HCT116 (cell line): ENCODE measurements at regions not wholly inside any gene's neighbourhood (a gene's known extent, or its start where the extent isn't known, plus 50 kb on each side); places are given as distances from the start of the nearest gene placed in this dataset.

Experiments
- ATAC-seq: fragments of 200-7000 bp; cut with Tn5 transposase; 2 replicates; pipeline ENCODE4 v1.9.1; 2020; ENCODE audit warnings: mild to moderate bottlenecking, moderate library complexity
- BruUV-seq: library from RNA; stranded (reverse); fragments of 400-500 nt; replicated peaks from 2 replicates; lab custom pipeline; 2021; lab: Mats Ljungman, UMichigan
- CTCF ChIA-PET: fragments of 300-600 bp; sonication (Branson Sonifier 250); formaldehyde crosslinking; loops from one replicate; lab custom pipeline; 2021; ENCODE audit warnings: antibody characterized with exemption; lab: Charles Lee
- POLR2A ChIA-PET: fragments of 300-600, 350-600 bp; sonication (Branson Sonifier 250); formaldehyde crosslinking; loops from one replicate; lab custom pipeline; 2021; ENCODE audit warnings: antibody characterized with exemption; lab: Charles Lee
- RAD21 ChIA-PET, 2 experiments: fragments of 300-600 bp; sonication (Branson Sonifier 250); formaldehyde crosslinking; loops; one replicate each; lab custom pipeline; 2023; ENCODE audit warnings: low total read pairs in 2 of 2; ENCODE audit not compliant: uncharacterized antibody in 2 of 2, unreplicated experiment in 2 of 2, low non-redundant PET in 1 of 2; lab: Charles Lee
- DNase-seq: peaks from one replicate; pipeline ENCODE4 v3.0.0-alpha.2; 2010; ENCODE audit warnings: low read depth, low spot score
- H2AFZ ChIP-seq: fragments of 200-600 bp; shearing (Covaris generic), sonication (generic); 2 replicates; pipeline ENCODE4 v1.6.1; 2017; ENCODE audit warnings: low read depth, mixed run types, mixed read lengths, antibody characterized with exemption, low read length; ENCODE audit not compliant: poor library complexity, severe bottlenecking
- H3K27ac ChIP-seq: 2 replicates; pipeline ENCODE4 v1.5.1; 2012; ENCODE audit warnings: low read depth, low read length
- H3K27me3 ChIP-seq: fragments of 200-600 bp; sonication (generic); 2 replicates; pipeline ENCODE4 v1.6.1; 2016; ENCODE audit warnings: mixed run types, low read length, mixed read lengths; ENCODE audit not compliant: insufficient read depth
- H3K36me3 ChIP-seq, 2 experiments: fragments of 200-500 bp in 1 of 2; fragments of 200-600 bp in 1 of 2; sonication (Bioruptor generic) in 1 of 2; sonication (generic) in 1 of 2; 2 replicates each; pipeline versions ENCODE4 v1.5.1 to v1.6.1; 2014 to 2016; ENCODE audit warnings: low read length in 2 of 2, inconsistent platforms in 1 of 2, mixed read lengths in 1 of 2, mixed run types in 1 of 2; ENCODE audit not compliant: insufficient read depth in 2 of 2, control insufficient read depth in 1 of 2
- H3K4me1 ChIP-seq, 2 experiments: fragments of 200-600 bp in 1 of 2; sonication (generic) in 1 of 2; 2 replicates each; pipeline versions ENCODE4 v1.5.1 to v1.6.1; 2012 to 2017; ENCODE audit warnings: low read length in 2 of 2, inconsistent platforms in 1 of 2, mild to moderate bottlenecking in 1 of 2, mixed read lengths in 1 of 2, mixed run types in 1 of 2, moderate library complexity in 1 of 2; ENCODE audit not compliant: insufficient read depth in 2 of 2, control insufficient read depth in 1 of 2
- H3K4me2 ChIP-seq: fragments of 200-600 bp; sonication (generic); 2 replicates; pipeline ENCODE4 v1.6.1; 2017; ENCODE audit warnings: mixed run types, low read length, mixed read lengths
- H3K4me3 ChIP-seq, 2 experiments: fragments of 200-600 bp in 1 of 2; sonication (generic) in 1 of 2; replicated peaks in 1 of 2; 2 replicates each; pipeline ENCODE4 v1.5.1; 2011 to 2016; ENCODE audit warnings: low read length in 2 of 2, control low read depth in 1 of 2, low read depth in 1 of 2, mild to moderate bottlenecking in 1 of 2, mixed read lengths in 1 of 2, mixed run types in 1 of 2
- H3K79me2 ChIP-seq: fragments of 200-600 bp; sonication (generic); 2 replicates; pipeline ENCODE4 v1.6.1; 2017; ENCODE audit warnings: mild to moderate bottlenecking, mixed run types, low read length, moderate library complexity, mixed read lengths; ENCODE audit not compliant: insufficient read depth
- H3K9ac ChIP-seq: fragments of 200-600 bp; sonication (generic); 2 replicates; pipeline ENCODE4 v1.6.1; 2016; ENCODE audit warnings: low read length, mixed read lengths
- H3K9me2 ChIP-seq: fragments of 200-600 bp; sonication (generic), shearing (Covaris generic); 2 replicates; pipeline ENCODE4 v1.6.1; 2017; ENCODE audit warnings: mixed run types, mild to moderate bottlenecking, moderate library complexity; ENCODE audit not compliant: insufficient read depth
- H3K9me3 ChIP-seq, 2 experiments: fragments of 200-500 bp in 1 of 2; fragments of 200-600 bp in 1 of 2; sonication (Bioruptor generic) in 1 of 2; sonication (generic) in 1 of 2; 2 replicates each; pipeline ENCODE4 v1.6.1; 2014 to 2017; ENCODE audit warnings: low read length in 2 of 2, mixed read lengths in 2 of 2, inconsistent platforms in 1 of 2, low read depth in 1 of 2, mild to moderate bottlenecking in 1 of 2, mixed run types in 1 of 2, moderate library complexity in 1 of 2; ENCODE audit not compliant: control insufficient read depth in 1 of 2, insufficient read depth in 1 of 2
- H4K20me1 ChIP-seq: fragments of 200-600 bp; sonication (generic), shearing (Covaris generic); 2 replicates; pipeline ENCODE4 v1.6.1; 2017; ENCODE audit warnings: mixed run types, mild to moderate bottlenecking, moderate library complexity; ENCODE audit not compliant: insufficient read depth
- CBX3 ChIP-seq: IDR thresholded peaks from 2 replicates; pipeline ENCODE4 v1.6.1; 2012; ENCODE audit warnings: low read depth
- CTCF ChIP-seq, 3 experiments: fragments of 200-600 bp in 1 of 3; sonication (generic) in 1 of 3; IDR thresholded peaks in 2 of 3; conservative IDR thresholded peaks in 1 of 3; 2 replicates each; pipeline ENCODE4 v1.5.1; 2012 to 2017; ENCODE audit warnings: low read depth in 2 of 3, low read length in 2 of 3, antibody characterized with exemption in 1 of 3, borderline replicate concordance in 1 of 3, control low read depth in 1 of 3, mild to moderate bottlenecking in 1 of 3, mixed read lengths in 1 of 3, mixed run types in 1 of 3, moderate library complexity in 1 of 3; ENCODE audit not compliant: insufficient read depth in 1 of 3
- EZH2 ChIP-seq: fragments of 200-600 bp; sonication (generic); IDR thresholded peaks from 2 replicates; pipeline ENCODE4 v1.6.1; 2017; ENCODE audit warnings: antibody characterized with exemption, mixed run types
- FOSL1 ChIP-seq: IDR thresholded peaks from 2 replicates; pipeline ENCODE4 v1.6.1; 2012; ENCODE audit warnings: low read depth
- POLR2AphosphoS5 ChIP-seq: IDR thresholded peaks from 2 replicates; pipeline ENCODE4 v1.6.1; 2011; ENCODE audit warnings: mild to moderate bottlenecking, low read depth, low read length, moderate library complexity
- RAD21 ChIP-seq: IDR thresholded peaks from 2 replicates; pipeline ENCODE4 v1.6.1; 2012; ENCODE audit warnings: low read depth, mild to moderate bottlenecking
- SIN3A ChIP-seq: IDR thresholded peaks from 2 replicates; pipeline ENCODE4 v1.6.1; 2012; ENCODE audit warnings: low read depth
- SP1 ChIP-seq: IDR thresholded peaks from 2 replicates; pipeline ENCODE4 v1.6.1; 2012; ENCODE audit warnings: low read depth
- SRF ChIP-seq: IDR thresholded peaks from 2 replicates; pipeline ENCODE4 v1.6.1; 2012; ENCODE audit warnings: low read depth
- TCF7L2 ChIP-seq: IDR thresholded peaks from 2 replicates; pipeline ENCODE4 v1.7.0; 2011; ENCODE audit warnings: borderline replicate concordance, inconsistent platforms; ENCODE audit not compliant: insufficient read depth, insufficient read length; ENCODE audit errors: extremely low read depth
- YY1 ChIP-seq: IDR thresholded peaks from 2 replicates; pipeline ENCODE4 v1.6.1; 2011; ENCODE audit warnings: low read length, low read depth, moderate library complexity, mild to moderate bottlenecking; ENCODE audit not compliant: insufficient replicate concordance; ENCODE audit errors: extremely low read depth
- ZBTB33 ChIP-seq: IDR thresholded peaks from 2 replicates; pipeline ENCODE4 v1.6.1; 2011; ENCODE audit warnings: mild to moderate bottlenecking, low read length, moderate library complexity; ENCODE audit not compliant: insufficient replicate concordance; ENCODE audit errors: extremely low read depth
- ZFX ChIP-seq: fragments of 450-650 bp; IDR thresholded peaks from 2 replicates; pipeline ENCODE4 v1.6.1; 2017
- ZNF274 ChIP-seq: fragments of 200-500 bp; sonication (Bioruptor generic); IDR thresholded peaks from 2 replicates; pipeline ENCODE4 v1.6.1; 2014; ENCODE audit warnings: mild to moderate bottlenecking, low read depth, low read length, inconsistent platforms
- intact Hi-C: fragments of 100-400 bp; cut with micrococcal nuclease; formaldehyde crosslinking; loops from 2 replicates; pipeline ENCODE4 v1.10.0; 2022
- TF ChIP-seq, protein P1 (sequence below): IDR thresholded peaks from 2 replicates; pipeline ENCODE4 v1.6.1; 2012; ENCODE audit warnings: low read depth

GRCh38 chr16:76791151-76791550, 399.8 kb upstream of the MON1B start (continued):
- TF ChIP-seq TCF7L2 (no peak), CTCF (IDR thresholded peaks at IDR 0.05 in 2 of 3, conservative IDR thresholded peaks at IDR 0.05 in 1 of 3; ENCODE audit: borderline replicate concordance in 1 of 3, insufficient read depth in 1 of 3, low read depth in 2 of 3, low read length in 2 of 3) (no peak)
- TF ChIP-seq, all 23 proteins: peak for 0

DNA sequence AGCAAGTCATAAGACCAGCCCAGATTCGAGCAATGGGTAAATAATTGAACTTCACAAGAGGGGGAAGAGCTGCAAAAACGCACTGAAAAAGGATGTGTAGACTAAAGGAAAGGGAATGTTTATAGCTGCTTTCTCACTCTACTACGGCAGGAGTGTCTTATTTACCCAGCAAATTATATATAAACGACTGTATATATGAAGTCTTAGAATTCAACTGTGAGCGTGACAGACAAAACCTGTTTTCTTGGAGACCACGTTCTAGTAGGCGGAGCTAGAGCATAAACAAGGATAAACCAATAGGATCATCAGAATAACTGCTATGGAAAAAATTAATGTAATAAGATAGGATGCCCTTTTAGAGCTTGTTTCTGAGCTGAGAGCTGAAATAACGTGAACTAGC, 394.6 kb upstream of the MON1B start:
- no peak for TF ChIP-seq CBX3
- TF ChIP-seq CTCF (IDR thresholded peaks at IDR 0.05 in 2 of 3, conservative IDR thresholded peaks at IDR 0.05 in 1 of 3; ENCODE audit: borderline replicate concordance in 1 of 3, insufficient read depth in 1 of 3, low read depth in 2 of 3, low read length in 2 of 3): no peak
- no peak for TF ChIP-seq YY1
- TF ChIP-seq ZFX: no peak
- no peak for TF ChIP-seq ZBTB33
- TF ChIP-seq, protein P1, sequence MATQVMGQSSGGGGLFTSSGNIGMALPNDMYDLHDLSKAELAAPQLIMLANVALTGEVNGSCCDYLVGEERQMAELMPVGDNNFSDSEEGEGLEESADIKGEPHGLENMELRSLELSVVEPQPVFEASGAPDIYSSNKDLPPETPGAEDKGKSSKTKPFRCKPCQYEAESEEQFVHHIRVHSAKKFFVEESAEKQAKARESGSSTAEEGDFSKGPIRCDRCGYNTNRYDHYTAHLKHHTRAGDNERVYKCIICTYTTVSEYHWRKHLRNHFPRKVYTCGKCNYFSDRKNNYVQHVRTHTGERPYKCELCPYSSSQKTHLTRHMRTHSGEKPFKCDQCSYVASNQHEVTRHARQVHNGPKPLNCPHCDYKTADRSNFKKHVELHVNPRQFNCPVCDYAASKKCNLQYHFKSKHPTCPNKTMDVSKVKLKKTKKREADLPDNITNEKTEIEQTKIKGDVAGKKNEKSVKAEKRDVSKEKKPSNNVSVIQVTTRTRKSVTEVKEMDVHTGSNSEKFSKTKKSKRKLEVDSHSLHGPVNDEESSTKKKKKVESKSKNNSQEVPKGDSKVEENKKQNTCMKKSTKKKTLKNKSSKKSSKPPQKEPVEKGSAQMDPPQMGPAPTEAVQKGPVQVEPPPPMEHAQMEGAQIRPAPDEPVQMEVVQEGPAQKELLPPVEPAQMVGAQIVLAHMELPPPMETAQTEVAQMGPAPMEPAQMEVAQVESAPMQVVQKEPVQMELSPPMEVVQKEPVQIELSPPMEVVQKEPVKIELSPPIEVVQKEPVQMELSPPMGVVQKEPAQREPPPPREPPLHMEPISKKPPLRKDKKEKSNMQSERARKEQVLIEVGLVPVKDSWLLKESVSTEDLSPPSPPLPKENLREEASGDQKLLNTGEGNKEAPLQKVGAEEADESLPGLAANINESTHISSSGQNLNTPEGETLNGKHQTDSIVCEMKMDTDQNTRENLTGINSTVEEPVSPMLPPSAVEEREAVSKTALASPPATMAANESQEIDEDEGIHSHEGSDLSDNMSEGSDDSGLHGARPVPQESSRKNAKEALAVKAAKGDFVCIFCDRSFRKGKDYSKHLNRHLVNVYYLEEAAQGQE: no peak
- no peak for TF ChIP-seq SRF
- no peak for TF ChIP-seq RAD21
- TF ChIP-seq FOSL1: no peak
- TF ChIP-seq EZH2: no peak
- no peak for TF ChIP-seq ZNF274
- no peak for TF ChIP-seq POLR2AphosphoS5
- no peak for TF ChIP-seq SIN3A
- no peak for TF ChIP-seq SP1
- CTCF ChIA-PET: no interaction called here
- BruUV-seq: no TSS peak
- ATAC-seq: no peak
- no peak overlapping the region for H3K4me2 ChIP-seq
- no peak overlapping the region for H3K27ac ChIP-seq
- H3K9ac ChIP-seq: no peak overlapping the region
- RAD21 ChIA-PET: no interaction called here
- peaks cover 0 to 2% of the 10 kb centered on the region in 2 experiments; a peak in 1 of 4 replicates for H3K9me3 ChIP-seq
- POLR2A ChIA-PET: no interaction called here
- H3K4me3 ChIP-seq: no peak overlapping the region
- H3K4me1 ChIP-seq: no peaks in the 10 kb centered on the region
- no peaks in the 10 kb centered on the region for H3K36me3 ChIP-seq
- DNase-seq: no peak
- intact Hi-C loops: no loop called here
- H3K9me2 ChIP-seq: no peaks in the 10 kb centered on the region
- H2AFZ ChIP-seq: no peak overlapping the region
- 0 out of 2 replicates have a peak, but pooled peaks cover 5% of the 10 kb centered on the region for H3K27me3 ChIP-seq
- no peaks in the 10 kb centered on the region for H3K79me2 ChIP-seq
- H4K20me1 ChIP-seq: no peaks in the 10 kb centered on the region
